Progenitor cell of endocrine pancreas (in vitro differentiated cells): ENCODE measurements at regions not wholly inside any gene's neighbourhood (a gene's known extent, or its start where the extent isn't known, plus 50 kb on each side); places are given as distances from the start of the nearest gene placed in this dataset.

Experiments used
- DNase-seq: peaks from one replicate; pipeline ENCODE4 v3.0.0; 2021; ENCODE audit warnings: low spot score; ENCODE audit not compliant: unreplicated experiment
- H3K27ac Mint-ChIP-seq: 2 replicates; pipeline ENCODE4 v1.8.0; 2021; ENCODE audit warnings: mild to moderate bottlenecking, moderate library complexity, mixed read lengths
- H3K27me3 Mint-ChIP-seq: 2 replicates; pipeline ENCODE4 v1.8.0; 2021; ENCODE audit warnings: mixed read lengths
- H3K36me3 Mint-ChIP-seq: 2 replicates; pipeline ENCODE4 v1.8.0; 2022; ENCODE audit warnings: mixed read lengths; ENCODE audit not compliant: insufficient read depth
- H3K4me1 Mint-ChIP-seq: 2 replicates; pipeline ENCODE4 v1.8.0; 2021; ENCODE audit warnings: low read depth, mixed read lengths
- H3K4me3 Mint-ChIP-seq: 2 replicates; pipeline ENCODE4 v1.8.0; 2021; ENCODE audit warnings: low read depth, mild to moderate bottlenecking, moderate library complexity, mixed read lengths
- H3K9me3 Mint-ChIP-seq: 2 replicates; pipeline ENCODE4 v1.8.0; 2021; ENCODE audit warnings: low read depth, mixed read lengths
- CTCF ChIP-seq: fragments of 200-600 bp; sonication (generic); IDR thresholded peaks from one replicate; pipeline ENCODE4 v1.5.0; 2021; ENCODE audit warnings: antibody characterized with exemption, mild to moderate bottlenecking; ENCODE audit not compliant: unreplicated experiment

GRCh38 chr7:79736418-79736817, 283.0 kb upstream of the MAGI2 start:
- H3K4me3 Mint-ChIP-seq = no peak overlapping the region
- H3K36me3 Mint-ChIP-seq = no peaks in the 10 kb centered on the region
- no peaks in the 10 kb centered on the region for H3K27me3 Mint-ChIP-seq
- H3K27ac Mint-ChIP-seq = no peak overlapping the region
- DNase-seq = no peak
- H3K4me1 Mint-ChIP-seq = no peaks in the 10 kb centered on the region
- H3K9me3 Mint-ChIP-seq = peaks cover 28% of the 10 kb centered on the region
- TF ChIP-seq CTCF = no peak

GRCh38 chr7:79735012-79735411, 281.5 kb upstream of the MAGI2 start:
- no peak for TF ChIP-seq CTCF
- Mint-ChIP-seq H3K4me3 (no peak overlapping the region), H3K4me1 (no peaks in the 10 kb centered on the region), H3K27ac (no peak overlapping the region), H3K27me3 (no peaks in the 10 kb centered on the region), H3K36me3 (no peaks in the 10 kb centered on the region), H3K9me3 (peaks cover 25% of the 10 kb centered on the region)
- no peak for DNase-seq

GRCh38 chr7:79734181-79734580, 280.7 kb upstream of the MAGI2 start:
- no peaks in the 10 kb centered on the region for H3K27me3 Mint-ChIP-seq
- H3K36me3 Mint-ChIP-seq = no peaks in the 10 kb centered on the region
- no peaks in the 10 kb centered on the region for H3K4me1 Mint-ChIP-seq
- H3K27ac Mint-ChIP-seq = no peak overlapping the region
- DNase-seq = no peak
- H3K9me3 Mint-ChIP-seq = peaks cover 23% of the 10 kb centered on the region
- no peak for TF ChIP-seq CTCF
- no peak overlapping the region for H3K4me3 Mint-ChIP-seq

GRCh38 chr7:79732535-79732934, 279.1 kb upstream of the MAGI2 start:
- Mint-ChIP-seq H3K9me3 (peaks cover 25% of the 10 kb centered on the region), H3K4me3 (no peak overlapping the region), H3K27ac (no peak overlapping the region), H3K27me3 (no peaks in the 10 kb centered on the region), H3K4me1 (no peaks in the 10 kb centered on the region), H3K36me3 (no peaks in the 10 kb centered on the region)
- no peak for DNase-seq
- no peak for TF ChIP-seq CTCF

GRCh38 chr7:79730971-79731370, 277.5 kb upstream of the MAGI2 start:
- DNase-seq = no peak
- H3K36me3 Mint-ChIP-seq = no peaks in the 10 kb centered on the region
- no peaks in the 10 kb centered on the region for H3K4me1 Mint-ChIP-seq
- no peak for TF ChIP-seq CTCF
- H3K4me3 Mint-ChIP-seq = no peak overlapping the region
- no peak overlapping the region for H3K27ac Mint-ChIP-seq
- H3K9me3 Mint-ChIP-seq = peaks cover 25% of the 10 kb centered on the region
- H3K27me3 Mint-ChIP-seq = no peaks in the 10 kb centered on the region
